Activated CD4-positive, alpha-beta T cell treated with anti-CD3 and anti-CD28 coated beads, Interleukin-10, Interleukin-2, amounts not matched to agents 100 ng/mL and 50 ng/mL, durations not matched to agents 16 hours and 8 hours (primary cell): ENCODE measurements at regions not wholly inside any gene's neighbourhood (a gene's known extent, or its start where the extent isn't known, plus 50 kb on each side); places are given as distances from the start of the nearest gene placed in this dataset.
"Not testable (repeated sequence)": the region's sequence is repeated elsewhere in the genome, so short reads cannot be mapped to it uniquely, and the experiment has no call there.

ENCODE experiments used
- DNase-seq: peaks from one replicate; pipeline ENCODE4 v3.0.0-alpha.2; 2020

GRCh38 chr1:178572604-178573003 lies 59.7 kb downstream of the TEX35 start:
- no peak for DNase-seq

GRCh38 chr1:178573330-178573729 lies 60.4 kb downstream of the TEX35 start:
- peak; percentile 40 for DNase-seq

GRCh38 chr1:178574345-178574744 lies 61.4 kb downstream of the TEX35 start:
- no peak for DNase-seq

GRCh38 chr1:178575611-178576361 lies 62.9 kb downstream of the TEX35 start:
- no peak for DNase-seq

GRCh38 chr1:178576841-178577240 lies 63.9 kb downstream of the TEX35 start:
- no peak for DNase-seq

GRCh38 chr1:178577882-178578281 lies 65.0 kb downstream of the TEX35 start:
- DNase-seq: no peak

GRCh38 chr1:178578541-178578940 lies 65.6 kb downstream of the TEX35 start:
- no peak for DNase-seq

- no peak for DNase-seq
Observed at GRCh38 chr1:178579095-178579494, 66.2 kb downstream of the TEX35 start.

GRCh38 chr1:178579562-178579961 lies 66.7 kb downstream of the TEX35 start:
- no peak for DNase-seq

- DNase-seq: no peak
Observed at GRCh38 chr1:178580096-178580495, 67.2 kb downstream of the TEX35 start.

- DNase-seq: no peak
Observed at GRCh38 chr1:178580876-178581275, 68.0 kb downstream of the TEX35 start.

GRCh38 chr1:178581351-178582303 lies 68.7 kb downstream of the TEX35 start:
- DNase-seq: no peak

- DNase-seq: no peak
Observed at GRCh38 chr1:178587096-178587495, 74.2 kb downstream of the TEX35 start.

- no peak for DNase-seq
Observed at GRCh38 chr1:178587975-178588374, 75.1 kb downstream of the TEX35 start.

GRCh38 chr1:178589042-178589441 lies 76.1 kb downstream of the TEX35 start:
- not testable (repeated sequence) for DNase-seq

GRCh38 chr1:178591811-178592210 lies 78.9 kb downstream of the TEX35 start:
- not testable (repeated sequence) for DNase-seq

- no peak for DNase-seq
Observed at GRCh38 chr1:178593515-178593914, 80.6 kb downstream of the TEX35 start.

- DNase-seq: no peak
Observed at GRCh38 chr1:178594133-178594532, 81.2 kb downstream of the TEX35 start.

- DNase-seq: no peak
Observed at GRCh38 chr1:178595491-178595890, 82.6 kb downstream of the TEX35 start.

- no peak for DNase-seq
Observed at GRCh38 chr1:178599087-178599486, 86.2 kb downstream of the TEX35 start.

- DNase-seq: no peak
Observed at GRCh38 chr1:178599745-178600144, 86.8 kb downstream of the TEX35 start.

- no peak for DNase-seq
Observed at GRCh38 chr1:178603926-178604325, 91.0 kb downstream of the TEX35 start.

GRCh38 chr1:178606839-178607238 lies 93.9 kb downstream of the TEX35 start:
- DNase-seq: no peak
